ENCODE measurements at regions not wholly inside any gene's neighbourhood (a gene's known extent, or its start where the extent isn't known, plus 50 kb on each side); places are given as distances from the start of the nearest gene placed in this dataset.

DNA sequence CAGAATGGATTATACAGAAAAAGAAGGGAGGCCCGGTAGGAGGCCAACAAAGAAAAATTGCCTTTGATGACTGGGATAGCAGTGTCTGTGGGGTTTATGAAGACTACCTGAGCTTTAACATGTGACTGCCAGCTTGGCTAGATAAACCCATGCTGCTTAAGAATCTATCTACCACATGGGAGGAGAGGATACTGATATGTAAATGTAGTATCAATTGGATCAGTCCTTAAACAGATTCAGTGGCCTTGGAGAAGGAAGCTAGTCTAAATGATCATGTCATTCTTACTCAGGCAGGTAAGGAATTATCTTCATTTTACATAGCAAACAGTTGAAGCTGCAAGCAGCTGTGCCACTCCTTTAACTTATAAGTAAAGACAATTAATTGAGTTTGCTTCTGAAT is 50.0 kb upstream of the SYNPR start:
- DNase-seq (ENCODE audit: insufficient read length, low spot score) (no peak), FAIRE-seq (no peak)
- no peak for TF ChIP-seq POLR2A (IDR thresholded peaks at IDR 0.05; ENCODE audit: low read depth, low read length)
